H9 (cell line): ENCODE measurements at regions not wholly inside any gene's neighbourhood (a gene's known extent, or its start where the extent isn't known, plus 50 kb on each side); places are given as distances from the start of the nearest gene placed in this dataset.

Source experiments
- DNase-seq: peaks from one replicate; pipeline ENCODE4 v3.0.0-alpha.2; 2017
- H2AFZ ChIP-seq: one replicate; pipeline ENCODE4 v1.6.1; 2013; ENCODE audit warnings: mild to moderate bottlenecking, low read length, control low read depth, moderate library complexity
- H2AK5ac ChIP-seq: 2 replicates; pipeline ENCODE4 v1.6.1; 2013; ENCODE audit warnings: low read length, control low read depth, mixed read lengths; ENCODE audit not compliant: insufficient read length
- H2BK120ac ChIP-seq: one replicate; pipeline ENCODE4 v1.6.1; 2013; ENCODE audit warnings: low read depth, mild to moderate bottlenecking, low read length, control low read depth, inconsistent platforms; ENCODE audit not compliant: poor library complexity, severe bottlenecking
- H2BK12ac ChIP-seq: 2 replicates; pipeline ENCODE4 v1.6.1; 2013; ENCODE audit warnings: low read length, control low read depth, mixed read lengths, low read depth; ENCODE audit not compliant: insufficient read length
- H2BK15ac ChIP-seq: 2 replicates; pipeline ENCODE4 v1.6.1; 2013; ENCODE audit warnings: low read depth, low read length, control low read depth
- H2BK20ac ChIP-seq: one replicate; pipeline ENCODE4 v1.6.1; 2013; ENCODE audit warnings: low read depth, mild to moderate bottlenecking, low read length, control low read depth, inconsistent platforms; ENCODE audit not compliant: poor library complexity, severe bottlenecking
- H2BK5ac ChIP-seq: 2 replicates; pipeline ENCODE4 v1.6.1; 2013; ENCODE audit warnings: low read length, control low read depth, mixed read lengths; ENCODE audit not compliant: insufficient read length
- H3K14ac ChIP-seq: 2 replicates; pipeline ENCODE4 v1.6.1; 2013; ENCODE audit warnings: low read length, control low read depth; ENCODE audit not compliant: insufficient read depth
- H3K18ac ChIP-seq: 2 replicates; pipeline ENCODE4 v1.6.1; 2013; ENCODE audit warnings: low read depth, mild to moderate bottlenecking, mixed read lengths, low read length, control low read depth; ENCODE audit not compliant: insufficient read length
- H3K23ac ChIP-seq: 2 replicates; pipeline ENCODE4 v1.6.1; 2013; ENCODE audit warnings: low read length, control low read depth, mixed read lengths, low read depth; ENCODE audit not compliant: insufficient read length
- H3K23me2 ChIP-seq: 2 replicates; pipeline ENCODE4 v1.6.1; 2013; ENCODE audit warnings: low read depth, mild to moderate bottlenecking, mixed read lengths, low read length, control low read depth; ENCODE audit not compliant: insufficient read length, poor library complexity, severe bottlenecking
- H3K27ac ChIP-seq: 2 replicates; pipeline ENCODE4 v1.5.1; 2013; ENCODE audit warnings: low read length, control low read depth, mixed read lengths, low read depth; ENCODE audit not compliant: insufficient read length
- H3K27me3 ChIP-seq: 2 replicates; pipeline ENCODE4 v1.6.1; 2013; ENCODE audit warnings: low read length, control low read depth, inconsistent platforms; ENCODE audit not compliant: insufficient read depth
- H3K4ac ChIP-seq: 2 replicates; pipeline ENCODE4 v1.6.1; 2013; ENCODE audit warnings: low read depth, mild to moderate bottlenecking, control low read depth, inconsistent platforms, low read length, moderate library complexity
- H3K4me1 ChIP-seq: 2 replicates; pipeline ENCODE4 v1.6.1; 2013; ENCODE audit warnings: low read length, control low read depth, inconsistent platforms; ENCODE audit not compliant: insufficient read depth
- H3K4me2 ChIP-seq: 2 replicates; pipeline ENCODE4 v1.6.1; 2013; ENCODE audit warnings: low read length, control low read depth, mixed read lengths; ENCODE audit not compliant: insufficient read length, insufficient read depth
- H3K56ac ChIP-seq: 2 replicates; pipeline ENCODE4 v1.6.1; 2013; ENCODE audit warnings: low read depth, mild to moderate bottlenecking, mixed read lengths, low read length, control low read depth; ENCODE audit not compliant: insufficient read length
- H3K79me1 ChIP-seq: 2 replicates; pipeline ENCODE4 v1.6.1; 2013; ENCODE audit warnings: low read depth, mild to moderate bottlenecking, moderate library complexity, low read length, control low read depth, inconsistent platforms; ENCODE audit not compliant: insufficient read depth, poor library complexity, severe bottlenecking
- H3K79me2 ChIP-seq: 2 replicates; pipeline ENCODE4 v1.6.1; 2013; ENCODE audit warnings: low read length, control low read depth, inconsistent platforms; ENCODE audit not compliant: insufficient read depth
- H3K9ac ChIP-seq: 2 replicates; pipeline ENCODE4 v1.6.1; 2013; ENCODE audit warnings: low read length, control low read depth, mixed read lengths; ENCODE audit not compliant: insufficient read length; ENCODE audit errors: extremely low read depth
- H3K9me3 ChIP-seq: one replicate; pipeline ENCODE4 v1.6.1; 2013; ENCODE audit warnings: low read depth, low read length, inconsistent platforms; ENCODE audit not compliant: control insufficient read depth
- H3T11ph ChIP-seq: one replicate; pipeline ENCODE4 v1.6.1; 2013; ENCODE audit warnings: mild to moderate bottlenecking, low read length, control low read depth, inconsistent platforms
- H4K20me1 ChIP-seq: one replicate; pipeline ENCODE4 v1.6.1; 2013; ENCODE audit not compliant: control insufficient read depth, insufficient read length, insufficient read depth
- H4K5ac ChIP-seq: 2 replicates; pipeline ENCODE4 v1.6.1; 2013; ENCODE audit warnings: low read depth, mild to moderate bottlenecking, mixed read lengths, low read length, control low read depth; ENCODE audit not compliant: insufficient read length
- H4K8ac ChIP-seq: replicated peaks from 2 replicates; pipeline ENCODE4 v1.6.1; 2013; ENCODE audit warnings: low read length, control low read depth, mixed read lengths, low read depth; ENCODE audit not compliant: insufficient read length
- H4K91ac ChIP-seq: 2 replicates; pipeline ENCODE4 v1.6.1; 2013; ENCODE audit warnings: low read depth, mild to moderate bottlenecking, moderate library complexity, mixed read lengths, low read length, control low read depth; ENCODE audit not compliant: insufficient read length
- H3K27ac Mint-ChIP-seq, 3 experiments: 2 replicates in 2 of 3; 3 replicates in 1 of 3; pipeline ENCODE4 v1.8.0; 2020 to 2021; ENCODE audit warnings: mixed read lengths in 3 of 3, mild to moderate bottlenecking in 1 of 3, moderate library complexity in 1 of 3
- H3K27me3 Mint-ChIP-seq: 2 replicates; pipeline ENCODE4 v1.8.0; 2021; ENCODE audit warnings: low read depth, mild to moderate bottlenecking, moderate library complexity, mixed read lengths
- H3K36me3 Mint-ChIP-seq, 3 experiments: 2 replicates in 2 of 3; 3 replicates in 1 of 3; pipeline ENCODE4 v1.8.0; 2020 to 2021; ENCODE audit warnings: low read depth in 3 of 3, mixed read lengths in 3 of 3; ENCODE audit not compliant: insufficient read depth in 1 of 3
- H3K4me1 Mint-ChIP-seq, 2 experiments: 2 replicates each; pipeline ENCODE4 v1.8.0; 2020; ENCODE audit warnings: mixed read lengths in 2 of 2
- H3K4me3 Mint-ChIP-seq, 2 experiments: 2 replicates in 1 of 2; 3 replicates in 1 of 2; pipeline ENCODE4 v1.8.0; 2020 to 2021; ENCODE audit warnings: mild to moderate bottlenecking in 2 of 2, mixed read lengths in 2 of 2, moderate library complexity in 1 of 2
- H3K9me3 Mint-ChIP-seq, 2 experiments: 2 replicates in 1 of 2; 3 replicates in 1 of 2; pipeline ENCODE4 v1.8.0; 2020; ENCODE audit warnings: mild to moderate bottlenecking in 2 of 2, mixed read lengths in 2 of 2, moderate library complexity in 1 of 2
- CTCF ChIP-seq: fragments of 200-600 bp; sonication (generic); conservative IDR thresholded peaks from 3 replicates; pipeline ENCODE4 v1.8.0; 2021; ENCODE audit warnings: antibody characterized with exemption, mild to moderate bottlenecking
- WGBS: extraction: QIAGEN DNeasy Blood & Tissue Kit; methylation state at CpG from one replicate; pipeline ENCODE4 v1.1.7; 2013; ENCODE audit warnings: missing lambda C conversion rate, low lambda C conversion rate, mixed read lengths; ENCODE audit not compliant: insufficient read length; ENCODE audit errors: extremely low coverage; 5-methylcytosine and 5-hydroxymethylcytosine counted together

- no peak overlapping the region for H3K23ac ChIP-seq
- H3K4me2 ChIP-seq: no peak overlapping the region
- H3T11ph ChIP-seq: no peak overlapping the region
- no peak overlapping the region for H3K4ac ChIP-seq
- H4K8ac ChIP-seq: no peak overlapping the region
- H3K9ac ChIP-seq: no peak overlapping the region
- H3K36me3 Mint-ChIP-seq: no peaks in the 10 kb centered on the region
- no peak overlapping the region for H2BK20ac ChIP-seq
- H2AFZ ChIP-seq: no peak overlapping the region
- no peak for DNase-seq
- H4K91ac ChIP-seq: no peak overlapping the region
- no peak overlapping the region for H3K14ac ChIP-seq
- H3K4me1 ChIP-seq: no peaks in the 10 kb centered on the region
- no peak overlapping the region for H3K27ac Mint-ChIP-seq
- no peaks in the 10 kb centered on the region for H4K20me1 ChIP-seq
- no peak overlapping the region for H2BK12ac ChIP-seq
- no peaks in the 10 kb centered on the region for H3K27me3 ChIP-seq
- H3K27ac ChIP-seq: no peak overlapping the region
- H3K9me3 Mint-ChIP-seq: no peaks in the 10 kb centered on the region; a peak in 2 of 5 replicates
- H3K18ac ChIP-seq: no peak overlapping the region
- H3K56ac ChIP-seq: no peak overlapping the region
- WGBS: no CpG with 5 or more reads among the region's 2 CpGs
- H2BK15ac ChIP-seq: no peak overlapping the region
- TF ChIP-seq CTCF: no peak
- H4K5ac ChIP-seq: no peak overlapping the region
- no peaks in the 10 kb centered on the region for H3K23me2 ChIP-seq
- H2AK5ac ChIP-seq: no peak overlapping the region
- no peaks in the 10 kb centered on the region for H3K27me3 Mint-ChIP-seq
- H3K79me2 ChIP-seq: no peaks in the 10 kb centered on the region
- no peak overlapping the region for H2BK120ac ChIP-seq
- H3K79me1 ChIP-seq: no peaks in the 10 kb centered on the region
- H3K4me1 Mint-ChIP-seq: peaks cover 10% of the 10 kb centered on the region in 2 experiments
- no peaks in the 10 kb centered on the region for H3K9me3 ChIP-seq
- H3K4me3 Mint-ChIP-seq: no peak overlapping the region
- H2BK5ac ChIP-seq: no peak overlapping the region
These were observed 228.2 kb upstream of the PPFIA2 start for GRCh38 chr12:81987371-81987770.
